Transverse colon (tissue), 4 donors: ENCODE measurements at regions not wholly inside any gene's neighbourhood (a gene's known extent, or its start where the extent isn't known, plus 50 kb on each side); places are given as distances from the start of the nearest gene placed in this dataset.

ENCODE experiments used
- EP300 ChIP-seq: sonication (generic); formaldehyde crosslinking; IDR thresholded peaks from one replicate; pipeline ENCODE4 v1.6.1; 2017; ENCODE audit warnings: antibody characterized with exemption, low read depth
- POLR2A ChIP-seq: fragments of 450-650 bp; IDR thresholded peaks from one replicate; pipeline ENCODE4 v1.6.1; 2016; ENCODE audit warnings: antibody characterized with exemption, mild to moderate bottlenecking, moderate library complexity
- POLR2AphosphoS5 ChIP-seq, 3 donors: sonication (generic); formaldehyde crosslinking; IDR thresholded peaks; one replicate each; pipeline ENCODE4 v1.6.1; 2016; ENCODE audit warnings: antibody characterized with exemption in 3 of 3
- TF ChIP-seq, protein P1 (sequence below), 5 experiments: fragments of 200-600 bp in 3 of 5; fragments of 450-650 bp in 2 of 5; sonication (generic) in 3 of 5; IDR thresholded peaks; 1 replicate in 2 of 5; 2 replicates in 3 of 5; pipeline ENCODE4 v1.5.1; 2016 to 2017; ENCODE audit warnings: antibody characterized with exemption in 5 of 5, inconsistent platforms in 3 of 5, mild to moderate bottlenecking in 2 of 5, moderate library complexity in 1 of 5

- TF ChIP-seq EP300: no peak
- no peak for TF ChIP-seq POLR2A
- TF ChIP-seq, protein P1, sequence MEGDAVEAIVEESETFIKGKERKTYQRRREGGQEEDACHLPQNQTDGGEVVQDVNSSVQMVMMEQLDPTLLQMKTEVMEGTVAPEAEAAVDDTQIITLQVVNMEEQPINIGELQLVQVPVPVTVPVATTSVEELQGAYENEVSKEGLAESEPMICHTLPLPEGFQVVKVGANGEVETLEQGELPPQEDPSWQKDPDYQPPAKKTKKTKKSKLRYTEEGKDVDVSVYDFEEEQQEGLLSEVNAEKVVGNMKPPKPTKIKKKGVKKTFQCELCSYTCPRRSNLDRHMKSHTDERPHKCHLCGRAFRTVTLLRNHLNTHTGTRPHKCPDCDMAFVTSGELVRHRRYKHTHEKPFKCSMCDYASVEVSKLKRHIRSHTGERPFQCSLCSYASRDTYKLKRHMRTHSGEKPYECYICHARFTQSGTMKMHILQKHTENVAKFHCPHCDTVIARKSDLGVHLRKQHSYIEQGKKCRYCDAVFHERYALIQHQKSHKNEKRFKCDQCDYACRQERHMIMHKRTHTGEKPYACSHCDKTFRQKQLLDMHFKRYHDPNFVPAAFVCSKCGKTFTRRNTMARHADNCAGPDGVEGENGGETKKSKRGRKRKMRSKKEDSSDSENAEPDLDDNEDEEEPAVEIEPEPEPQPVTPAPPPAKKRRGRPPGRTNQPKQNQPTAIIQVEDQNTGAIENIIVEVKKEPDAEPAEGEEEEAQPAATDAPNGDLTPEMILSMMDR (IDR thresholded peaks at IDR 0.05): no peak
- TF ChIP-seq POLR2AphosphoS5 (IDR thresholded peaks at IDR 0.05): no peak
Measured at GRCh38 chr3:102733791-102734563, 299.2 kb downstream of the ZPLD1 start.
